NCI-H2171 treated with DMSO at 0.1 percent for 48 hours (cell line): ENCODE measurements at regions not wholly inside any gene's neighbourhood (a gene's known extent, or its start where the extent isn't known, plus 50 kb on each side); places are given as distances from the start of the nearest gene placed in this dataset.

Experiments
- DNase-seq: peaks from one replicate; lab custom pipeline; 2025; lab: John Stamatoyannopoulos, UW

DNA sequence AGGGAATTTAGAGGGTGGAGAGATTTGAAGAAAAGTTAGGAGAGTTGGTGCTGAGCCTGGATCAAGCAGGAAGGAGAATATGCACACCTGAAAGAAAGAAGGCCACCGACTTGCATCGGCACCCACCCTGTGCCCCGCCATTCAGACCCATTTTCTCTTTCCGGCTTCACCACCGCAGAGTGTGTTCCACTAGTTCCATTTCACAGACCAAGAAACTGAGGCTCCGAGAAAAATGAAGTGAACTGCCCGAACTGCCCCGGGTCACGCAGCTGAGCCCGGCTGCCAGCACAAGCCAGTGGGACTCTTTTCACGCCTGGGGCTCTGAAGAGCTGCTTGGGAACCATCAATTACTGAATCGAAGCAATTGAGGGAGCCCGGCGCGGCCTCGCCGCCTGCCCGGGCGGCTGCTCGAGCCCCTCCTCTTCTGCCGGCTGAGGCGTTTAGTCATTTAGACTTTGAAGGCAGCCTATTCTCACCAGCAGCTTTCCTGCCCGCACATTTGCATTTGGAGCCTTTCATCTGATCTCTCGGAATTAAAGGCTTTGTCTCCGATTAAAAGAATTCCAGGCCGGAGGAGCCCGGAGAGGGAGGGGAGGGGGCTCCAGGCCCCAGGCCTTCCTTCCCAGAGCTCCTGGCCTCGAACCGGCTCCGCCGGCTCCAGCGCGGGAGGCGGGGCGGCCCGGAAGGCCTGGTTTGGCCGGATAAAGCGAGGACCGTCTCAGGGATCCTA is 140.2 kb upstream of the PJA1 start:
- DNase-seq = no peak

DNA sequence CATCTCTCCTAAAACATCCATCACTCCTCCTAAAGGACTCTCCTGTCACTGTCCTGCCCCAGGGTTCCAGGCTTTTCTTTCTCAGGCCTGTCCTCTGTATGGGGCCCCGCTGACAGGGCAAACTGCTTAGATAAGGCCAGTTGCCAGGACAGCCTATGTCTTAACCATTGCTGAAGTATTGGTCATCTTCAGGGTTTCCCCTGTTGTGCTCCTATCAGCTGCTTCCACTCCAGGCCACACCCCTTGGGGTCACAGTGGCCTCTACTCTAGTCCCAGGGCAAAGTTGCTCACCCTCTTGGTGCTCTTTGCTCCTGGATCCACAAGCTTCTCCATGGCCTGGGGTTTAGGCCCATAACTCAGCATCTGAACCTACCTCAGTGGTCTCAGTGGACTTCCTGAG is 138.0 kb upstream of the PJA1 start:
- DNase-seq = no peak

DNA sequence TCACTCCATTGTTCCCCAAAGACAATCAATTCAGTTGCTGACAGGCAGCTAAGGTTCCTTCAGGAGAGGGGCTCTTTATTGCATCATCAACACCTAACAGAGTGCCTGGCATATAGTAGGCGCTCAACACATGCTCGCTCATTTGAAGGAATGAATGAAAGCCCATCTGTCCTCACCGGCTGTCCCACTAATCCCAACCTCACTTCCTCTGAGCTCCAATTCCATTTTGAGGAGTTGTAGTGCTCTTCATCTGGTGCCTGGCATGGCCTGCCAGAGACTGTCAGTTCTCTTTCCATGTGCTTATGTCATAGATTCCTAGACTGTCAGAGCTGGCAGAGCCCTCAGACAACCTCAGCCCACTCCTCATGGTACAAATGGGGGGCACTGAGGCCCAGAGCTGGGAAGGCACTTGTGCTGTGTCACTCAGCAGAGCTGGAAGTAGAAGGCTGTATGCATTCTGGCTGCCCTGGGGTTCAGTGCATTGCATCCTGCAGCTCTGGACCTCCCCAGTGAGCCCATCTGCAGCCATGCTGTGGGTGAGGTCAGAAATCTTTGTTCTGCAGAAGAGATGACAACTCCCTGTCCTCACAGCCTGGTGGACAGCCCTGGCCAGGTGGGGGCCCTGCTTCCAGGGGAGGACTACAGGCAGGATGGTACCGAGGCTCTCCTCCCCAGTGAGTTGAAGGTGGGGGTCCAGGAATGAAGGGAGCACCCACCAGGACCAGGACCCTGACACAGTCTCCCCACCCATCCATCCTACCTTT is 134.9 kb upstream of the PJA1 start:
- DNase-seq = no peak

DNA sequence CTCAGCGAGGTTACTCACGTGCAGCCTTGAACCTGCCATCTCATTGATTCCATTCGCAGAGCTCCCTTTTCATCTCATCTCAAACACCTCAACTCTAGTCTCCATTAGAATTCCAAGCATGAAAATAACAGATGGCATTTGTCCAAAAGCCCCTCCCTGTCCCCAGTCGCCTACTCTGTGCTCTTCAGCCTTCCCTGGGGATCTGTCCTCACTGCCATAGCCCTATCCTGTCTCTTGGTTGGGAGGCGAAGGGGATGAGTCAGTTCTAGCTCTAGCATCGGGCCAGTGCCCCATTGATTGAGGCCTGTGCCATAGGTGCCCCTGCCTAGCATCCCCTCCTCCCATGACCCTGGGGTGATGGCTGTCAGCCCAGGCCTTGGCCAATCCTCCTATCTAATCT is 134.0 kb upstream of the PJA1 start:
- DNase-seq = peak; percentile 31

DNA sequence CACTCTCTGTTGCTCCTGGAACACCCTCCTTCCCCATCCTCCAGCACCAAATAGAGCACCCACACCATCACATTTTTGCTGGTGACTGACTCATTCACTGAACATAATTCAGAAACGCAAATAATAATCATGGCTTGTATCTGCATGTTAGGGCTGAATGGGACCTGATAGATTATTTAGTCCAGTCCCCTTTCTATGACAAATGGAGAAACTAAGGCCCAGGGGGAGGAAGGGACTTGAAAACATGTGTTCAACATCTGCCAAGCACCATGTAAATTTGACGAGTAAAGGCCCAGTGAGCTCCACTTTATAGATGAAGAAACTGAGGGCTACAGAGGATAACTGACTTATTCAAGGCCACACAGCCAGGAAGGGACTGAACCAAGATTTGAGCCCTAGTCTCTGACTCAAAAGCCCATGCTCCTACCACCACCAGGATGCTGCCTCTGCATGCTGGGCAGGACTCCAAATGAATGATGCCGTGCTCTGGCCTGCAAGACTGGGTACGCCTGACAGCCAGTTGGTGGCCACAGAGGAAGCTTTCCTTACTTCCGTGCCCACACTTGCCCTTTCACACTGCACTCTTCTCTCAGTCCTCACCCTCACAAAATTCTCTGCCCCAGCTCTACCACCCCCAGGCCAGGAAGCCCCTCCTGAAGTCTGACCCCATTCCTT is 133.3 kb upstream of the PJA1 start:
- no peak for DNase-seq

DNA sequence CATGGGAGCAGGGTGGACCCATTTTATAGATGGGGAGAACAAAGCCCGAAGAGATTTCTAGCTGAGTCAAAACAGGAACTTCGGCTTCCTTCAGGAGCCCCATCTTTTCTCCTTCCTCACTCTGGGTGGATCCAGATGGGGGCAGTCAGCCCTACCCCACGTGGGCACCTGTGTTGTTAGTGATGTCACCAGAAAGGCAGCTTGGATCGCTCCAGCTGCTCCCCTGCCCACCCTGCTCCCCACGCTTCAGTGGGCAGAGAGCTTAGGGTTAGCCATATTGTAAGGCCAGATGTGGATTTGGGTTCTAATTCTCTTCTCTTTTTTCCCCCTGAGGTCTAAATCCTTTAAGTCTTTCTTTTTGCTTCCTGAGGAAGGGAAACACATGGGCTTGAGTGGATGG is 132.3 kb upstream of the PJA1 start:
- peak; percentile 50 for DNase-seq

DNA sequence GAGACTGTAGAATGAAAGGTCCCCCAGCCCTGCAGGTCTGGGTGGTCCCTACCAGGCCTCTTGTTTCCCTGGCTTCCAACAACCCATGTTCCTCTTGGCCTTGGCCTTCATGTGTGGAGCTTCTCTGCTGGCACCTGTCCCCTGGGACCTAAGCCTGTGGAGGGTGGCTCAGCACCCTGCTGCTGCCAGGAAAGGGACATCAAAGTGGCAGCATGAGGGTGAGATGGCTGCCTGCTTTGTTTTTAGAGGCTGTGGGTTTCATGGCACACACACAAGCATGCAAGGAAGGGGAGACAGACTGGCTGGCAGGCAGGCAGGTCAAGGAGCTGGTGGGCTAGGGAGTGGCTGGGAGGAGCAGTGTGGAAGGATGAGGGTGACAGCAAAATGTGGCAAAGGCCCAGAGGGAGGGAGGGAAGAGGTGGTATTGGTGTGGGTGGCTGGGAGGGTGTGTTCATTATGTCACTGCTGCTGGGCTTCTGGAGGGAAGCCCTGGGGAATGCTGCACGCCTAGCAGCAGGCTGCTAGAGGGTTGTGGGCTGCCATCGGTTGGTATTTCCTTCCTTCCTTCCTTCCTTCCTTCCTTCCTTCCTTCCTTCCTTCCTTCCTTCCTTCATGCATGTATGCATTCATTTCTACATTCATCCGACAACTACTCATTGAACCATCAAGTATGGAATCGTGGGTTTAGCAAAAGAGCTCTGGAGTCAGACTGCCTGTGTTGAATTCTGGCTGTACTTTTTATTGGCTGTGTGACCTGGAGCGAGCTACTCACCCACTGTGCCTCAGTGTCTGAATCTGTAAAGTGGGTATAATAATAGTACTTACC is 128.7 kb upstream of the PJA1 start:
- no peak for DNase-seq

DNA sequence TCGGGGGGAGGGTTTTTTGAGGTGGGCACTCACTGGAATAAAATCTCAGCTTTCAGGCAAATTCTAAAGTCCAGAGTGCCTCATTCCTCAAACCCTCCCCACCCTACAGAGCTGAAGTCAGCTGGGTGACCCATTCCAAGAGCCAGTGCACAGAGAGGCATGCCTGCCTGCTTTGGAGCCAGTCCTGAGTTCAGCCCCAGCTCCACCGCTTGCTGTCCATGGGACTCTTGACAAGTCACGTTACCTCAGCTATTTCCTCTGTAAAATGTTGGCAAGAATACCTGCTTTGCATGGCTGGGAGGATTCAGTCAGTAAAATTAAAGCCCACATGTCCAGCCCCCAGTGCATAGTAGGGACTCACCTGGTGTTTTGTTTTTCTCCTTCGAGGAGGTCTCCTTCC is 125.9 kb upstream of the PJA1 start:
- DNase-seq = no peak

DNA sequence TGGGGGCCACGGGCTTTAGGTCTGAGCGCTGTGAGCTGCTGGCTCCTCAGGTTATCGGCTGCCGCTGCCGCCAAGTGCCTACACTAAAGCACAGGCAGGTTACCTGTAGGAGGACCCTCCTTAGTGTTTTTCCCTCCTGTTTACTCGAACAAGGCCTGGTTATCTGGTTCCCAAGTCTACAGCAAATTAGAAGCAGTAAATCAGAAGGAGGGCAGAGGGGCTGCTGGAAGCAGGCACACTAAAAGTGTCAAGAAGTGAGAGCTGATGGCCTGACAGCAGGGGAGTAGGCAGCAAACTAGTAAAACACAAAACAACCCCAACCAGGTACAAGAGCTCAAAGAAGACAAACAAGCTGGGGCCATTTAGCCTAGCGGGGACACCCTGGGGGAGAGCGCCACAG is 125.0 kb upstream of the PJA1 start:
- no peak for DNase-seq

DNA sequence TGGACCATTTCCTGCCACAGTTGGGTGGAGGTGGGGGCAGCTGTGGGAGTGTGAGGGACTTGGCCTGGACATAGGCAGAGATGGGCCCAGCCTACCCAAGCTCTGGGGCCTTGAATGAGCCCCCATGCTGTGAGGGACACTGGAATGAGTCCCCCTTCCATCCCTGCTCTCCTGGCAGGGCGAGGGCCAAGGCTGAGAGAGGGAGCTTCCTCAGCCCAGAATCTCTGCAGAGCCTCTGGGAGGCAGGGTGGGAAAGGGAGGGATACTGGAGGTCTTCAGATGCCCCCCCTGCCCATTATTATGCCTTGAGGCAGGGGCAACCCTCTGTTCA is 124.5 kb upstream of the PJA1 start:
- no peak for DNase-seq

DNA sequence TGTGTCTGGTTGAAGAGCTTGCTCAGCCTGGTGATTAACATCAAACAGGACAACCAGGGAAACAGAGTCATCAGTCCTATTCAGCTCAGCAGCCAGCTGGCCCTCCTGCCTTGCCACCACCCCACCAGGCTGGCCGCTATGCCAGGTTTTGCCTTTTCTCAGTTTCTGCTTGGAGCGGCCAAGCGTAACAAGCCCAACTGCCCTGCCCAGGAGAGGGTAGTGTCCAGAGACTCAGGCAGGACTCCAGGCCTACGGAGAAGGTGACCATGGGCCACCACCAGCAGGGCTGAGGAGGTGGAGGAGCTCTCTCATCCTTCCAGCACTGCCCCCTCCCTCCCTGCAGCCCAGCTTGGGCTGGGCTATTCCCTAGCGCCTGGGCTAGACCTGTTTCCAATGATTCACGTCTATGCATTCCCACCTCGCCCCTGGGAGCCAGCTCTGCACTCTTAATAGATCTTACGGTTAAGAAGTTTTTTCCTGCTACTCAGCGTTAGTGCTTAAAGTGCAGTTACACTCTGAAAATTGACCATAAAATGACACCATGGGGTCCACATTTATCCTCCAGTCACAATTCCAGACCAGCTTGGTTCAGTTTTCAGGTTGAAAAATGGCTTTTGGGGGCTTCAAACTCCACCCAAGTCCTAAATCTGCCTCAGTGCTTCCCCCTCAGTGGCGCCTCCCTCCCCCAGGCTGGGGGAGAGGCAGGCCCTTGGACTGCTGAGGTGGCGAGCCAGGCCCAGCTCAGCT is 124.0 kb upstream of the PJA1 start:
- no peak for DNase-seq

DNA sequence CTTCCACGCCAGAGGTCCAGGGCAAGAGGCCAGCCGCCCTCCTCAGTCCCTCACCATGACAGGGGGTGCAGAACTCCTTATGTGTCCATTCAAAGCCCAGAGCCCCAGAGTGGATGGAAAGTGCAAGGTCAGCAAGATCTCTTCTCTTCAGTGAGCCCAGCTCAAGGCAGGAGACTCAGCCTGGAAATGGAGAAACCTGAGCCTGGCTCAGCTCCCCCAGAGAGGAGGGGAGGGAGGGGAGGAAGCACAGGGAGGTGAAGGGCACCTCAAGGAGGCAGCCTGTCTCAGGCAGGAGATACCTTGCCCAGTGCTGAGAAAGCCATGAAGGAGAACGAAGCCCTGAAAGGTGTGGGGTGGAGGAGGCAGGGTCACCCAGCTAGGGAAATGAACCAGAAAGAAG is 121.8 kb upstream of the PJA1 start:
- DNase-seq = no peak

DNA sequence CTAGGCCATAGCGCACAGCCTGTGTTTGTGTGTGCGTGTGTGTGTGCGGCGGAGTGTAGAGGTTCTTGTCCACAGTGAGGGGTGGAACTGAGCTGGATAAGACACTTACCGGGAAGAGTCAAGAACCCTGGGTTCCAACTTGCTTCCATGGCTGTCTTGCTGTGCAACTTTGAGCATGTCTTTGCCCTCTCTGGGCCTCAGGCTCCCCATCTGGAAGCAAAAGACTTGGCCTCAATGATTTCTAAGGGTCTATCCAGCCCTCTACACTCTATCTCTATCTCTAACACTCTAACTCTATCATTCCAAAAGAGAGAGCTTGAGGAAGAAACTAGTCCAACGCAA is 121.3 kb upstream of the PJA1 start:
- no peak for DNase-seq

DNA sequence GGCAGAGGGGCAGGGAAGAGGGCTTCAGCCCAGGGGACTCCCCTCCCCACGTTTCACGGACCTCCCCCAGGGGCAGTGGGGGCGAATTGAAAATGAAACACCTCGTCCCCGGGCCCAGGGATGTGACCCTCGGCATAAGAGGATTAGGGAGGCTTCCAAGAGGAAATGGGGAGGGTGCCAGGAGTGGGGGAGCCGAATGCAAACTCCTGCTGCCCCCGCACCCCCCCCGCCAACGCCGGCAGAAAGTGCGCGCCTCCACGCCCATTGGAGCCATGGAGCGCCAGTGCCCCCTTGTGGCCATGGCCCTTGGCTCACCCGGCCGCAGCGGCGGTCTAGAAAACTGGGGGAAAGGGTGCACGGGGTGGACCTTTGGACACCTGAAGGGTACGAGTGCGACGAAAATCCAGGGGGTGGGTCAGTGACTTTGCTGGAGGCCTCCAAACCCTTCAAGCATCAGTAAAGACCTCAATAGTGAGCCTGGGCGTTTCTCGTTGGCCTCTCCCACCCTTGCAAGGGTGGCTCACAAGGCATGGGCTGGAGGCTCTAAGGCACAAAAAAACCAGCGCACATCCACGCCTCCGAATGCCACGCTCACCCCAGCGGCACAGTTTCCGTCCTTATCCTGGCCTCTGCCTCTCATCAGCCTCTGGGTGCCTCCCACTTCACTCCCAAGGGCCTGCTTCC is 120.8 kb upstream of the PJA1 start:
- DNase-seq = peak; percentile 25

DNA sequence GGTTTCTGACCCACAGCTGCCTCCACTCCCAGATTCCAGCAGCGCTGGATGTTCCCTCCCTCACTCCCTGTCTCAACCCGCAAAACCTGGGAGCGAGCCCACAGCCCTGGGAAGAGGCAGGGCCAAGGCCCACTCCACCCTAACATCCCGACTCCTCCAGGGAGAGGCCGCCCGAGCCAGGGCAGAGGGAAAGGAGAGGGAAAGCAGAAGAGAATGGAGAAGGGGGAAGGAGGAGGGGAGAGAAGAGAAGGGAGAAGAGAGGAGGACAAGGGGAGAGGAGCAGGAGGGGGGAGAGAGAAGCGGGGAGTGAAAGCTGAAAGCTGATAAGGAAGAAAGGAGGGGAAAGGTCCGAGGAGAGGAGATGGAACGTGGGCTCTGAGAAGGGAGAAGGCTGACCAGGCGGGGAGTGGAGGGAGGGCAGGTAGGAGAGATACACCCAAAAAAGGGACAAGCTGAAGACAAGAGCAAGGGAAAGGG is 120.2 kb upstream of the PJA1 start:
- DNase-seq = no peak

DNA sequence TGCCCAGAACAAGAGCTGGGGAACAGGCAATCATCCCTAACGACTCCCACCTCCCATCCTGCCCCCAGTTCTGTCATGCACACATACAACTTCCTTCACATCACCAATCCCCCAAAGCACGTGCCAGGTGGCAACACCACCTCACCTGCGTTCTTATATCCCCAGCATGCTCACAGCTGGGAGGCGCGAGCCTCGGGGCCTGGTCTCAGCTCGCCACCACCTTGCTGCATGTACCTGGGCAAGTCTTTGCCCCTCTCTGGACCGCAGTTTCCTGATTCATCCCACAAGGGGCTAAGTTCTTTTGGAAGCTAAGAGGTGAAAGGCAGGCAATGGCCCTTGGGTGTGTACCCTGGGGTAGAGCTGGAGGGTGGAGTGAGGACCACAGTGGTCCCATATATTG is 119.2 kb upstream of the PJA1 start:
- no peak for DNase-seq

DNA sequence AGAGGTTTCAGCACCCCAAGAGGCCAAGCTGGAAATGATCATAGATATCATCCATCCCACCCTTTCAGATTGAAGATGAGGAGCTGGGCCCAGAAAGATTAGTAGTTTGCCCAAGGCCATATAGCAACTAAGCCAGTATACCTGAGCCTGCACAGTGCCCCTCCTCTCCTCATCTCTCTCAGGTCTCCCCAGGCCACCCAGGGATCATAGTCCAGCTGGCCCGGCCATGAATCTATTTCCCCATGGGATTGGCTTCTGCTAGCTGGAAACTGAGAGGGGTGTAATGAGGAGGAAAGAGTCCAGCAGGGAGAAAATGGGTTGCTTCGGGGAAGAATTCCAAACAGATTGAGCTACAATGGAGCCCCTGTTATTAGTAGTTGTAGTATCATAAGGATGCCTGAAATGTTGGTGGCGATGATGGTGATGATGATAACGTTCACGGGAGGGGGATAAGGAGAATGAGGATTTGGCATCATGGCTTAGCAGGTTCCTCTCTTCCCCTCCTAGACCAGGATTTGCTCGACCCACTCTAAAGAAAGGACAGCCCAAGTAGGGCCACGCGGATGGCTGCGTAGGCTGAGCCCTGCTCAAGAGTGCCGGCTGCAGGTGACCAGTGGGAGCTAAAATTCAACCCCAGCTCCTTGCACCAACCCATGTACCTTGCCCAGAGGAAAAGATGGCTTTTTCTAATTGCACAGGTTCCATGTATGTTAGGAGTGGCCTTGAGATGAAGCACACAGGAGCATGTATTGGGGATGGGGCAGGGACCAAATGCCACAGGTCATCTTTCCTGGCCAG is 117.8 kb upstream of the PJA1 start:
- no peak for DNase-seq

DNA sequence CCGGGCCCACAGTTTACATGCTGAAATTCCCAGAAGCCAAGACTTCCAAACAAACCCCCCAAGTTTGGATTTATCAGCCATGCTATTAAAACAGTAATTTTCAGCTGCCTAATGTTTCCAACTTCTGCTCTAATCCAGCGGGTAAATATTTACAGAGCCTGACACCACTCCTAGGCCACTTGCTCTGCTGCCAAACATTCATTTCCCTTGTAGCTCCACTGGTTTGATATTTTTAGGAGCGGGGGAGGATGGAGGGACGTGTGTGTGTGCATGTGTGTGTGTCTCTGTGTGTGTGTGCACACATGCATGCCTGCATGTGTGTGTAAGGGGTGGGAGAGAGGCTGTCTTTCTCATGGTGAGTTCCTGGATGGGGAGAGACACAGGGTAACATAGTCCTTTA is 115.7 kb upstream of the PJA1 start:
- no peak for DNase-seq

DNA sequence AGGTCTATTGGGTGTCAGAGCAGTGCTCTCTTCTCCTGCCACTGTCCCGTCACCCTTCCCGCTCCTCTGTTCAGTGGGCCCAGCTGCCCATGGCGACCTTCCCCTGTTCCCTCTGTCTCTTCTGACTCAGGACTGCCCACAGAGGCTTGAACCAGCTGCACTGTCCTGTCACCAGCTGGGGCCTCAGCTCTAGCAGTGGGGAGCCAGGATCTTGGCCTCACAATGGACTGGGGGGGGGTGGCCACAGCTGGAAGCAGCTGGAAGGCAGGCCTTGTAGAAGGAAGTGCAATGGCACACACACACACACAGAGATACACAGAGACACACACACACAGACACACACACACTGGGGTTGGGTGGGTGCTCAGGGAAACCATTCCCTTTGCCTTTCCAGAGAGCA is 114.0 kb upstream of the PJA1 start:
- no peak for DNase-seq

DNA sequence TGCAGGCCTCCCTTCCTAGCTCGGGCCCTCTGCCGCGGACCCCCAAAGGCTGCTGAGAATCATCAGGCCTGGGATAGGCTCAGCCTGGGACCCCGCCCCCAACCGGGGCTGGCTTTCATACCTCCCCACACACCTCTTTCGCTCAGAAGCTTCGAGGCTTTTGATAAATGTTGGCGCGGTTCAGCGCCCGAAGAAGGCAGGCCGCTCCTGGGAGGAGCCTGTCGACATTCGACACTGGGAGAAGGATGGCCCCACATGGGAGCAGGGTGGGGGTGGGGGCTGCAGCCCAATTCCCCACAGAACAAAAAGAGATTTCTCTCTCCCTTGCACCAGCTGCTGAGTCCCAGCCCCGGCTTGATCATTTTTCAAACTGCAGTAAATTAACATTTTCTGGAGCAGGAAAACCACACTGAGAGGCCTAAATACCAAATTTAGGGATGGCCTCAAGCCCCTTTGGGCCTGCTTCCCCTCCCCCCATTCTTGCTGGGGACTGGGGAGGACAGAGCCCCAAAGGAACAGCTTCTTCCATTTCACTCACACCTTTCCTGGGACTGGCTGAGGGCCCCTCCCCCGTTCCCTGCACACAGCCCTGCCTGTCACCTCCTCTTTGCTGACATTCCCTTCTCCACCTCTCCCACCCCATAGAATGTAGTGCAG is 112.9 kb upstream of the PJA1 start:
- peak; percentile 39 for DNase-seq
